GM23338 (cell line): ENCODE measurements at regions not wholly inside any gene's neighbourhood (a gene's known extent, or its start where the extent isn't known, plus 50 kb on each side); places are given as distances from the start of the nearest gene placed in this dataset.
"Not testable (repeated sequence)": the region's sequence is repeated elsewhere in the genome, so short reads cannot be mapped to it uniquely, and the experiment has no call there.

Source experiments
- ATAC-seq: fragments of 200-7000 bp; cut with Tn5 transposase; 3 replicates; pipeline ENCODE4 v1.9.1; 2020
- DNase-seq: peaks from one replicate; pipeline ENCODE4 v3.0.0-alpha.2; 2015; ENCODE audit warnings: low spot score
- H2AFZ ChIP-seq: fragments of 200-600 bp; sonication (generic); 2 replicates; pipeline ENCODE4 v1.8.0; 2016; ENCODE audit warnings: antibody characterized with exemption, mild to moderate bottlenecking, moderate library complexity
- H3F3A ChIP-seq: fragments of 200-600 bp; sonication (generic); replicated peaks from 2 replicates; pipeline ENCODE4 v1.8.0; 2017; ENCODE audit warnings: antibody characterized with exemption, mixed run types, low read depth
- H3K27ac ChIP-seq: fragments of 200-600 bp; sonication (generic); 2 replicates; pipeline ENCODE4 v1.6.1; 2016; ENCODE audit warnings: low read depth
- H3K27me3 ChIP-seq: fragments of 200-600 bp; sonication (generic); 2 replicates; pipeline ENCODE4 v1.8.0; 2016; ENCODE audit warnings: mild to moderate bottlenecking, mixed run types, moderate library complexity; ENCODE audit not compliant: insufficient read depth
- H3K36me3 ChIP-seq: fragments of 200-600 bp; sonication (generic); 2 replicates; pipeline ENCODE4 v1.8.0; 2016; ENCODE audit warnings: mild to moderate bottlenecking; ENCODE audit not compliant: insufficient read depth
- H3K4me1 ChIP-seq: fragments of 200-600 bp; sonication (generic); 2 replicates; pipeline ENCODE4 v1.8.0; 2016; ENCODE audit warnings: mild to moderate bottlenecking, moderate library complexity; ENCODE audit not compliant: insufficient read depth
- H3K4me2 ChIP-seq: fragments of 200-600 bp; sonication (generic); 2 replicates; pipeline ENCODE4 v1.7.1; 2017; ENCODE audit warnings: mixed run types
- H3K4me3 ChIP-seq: fragments of 200-600 bp; sonication (generic); 2 replicates; pipeline ENCODE4 v1.6.1; 2016; ENCODE audit warnings: mixed run types
- H3K79me2 ChIP-seq: fragments of 200-600 bp; sonication (generic); replicated peaks from 2 replicates; pipeline ENCODE4 v1.8.0; 2017; ENCODE audit warnings: mild to moderate bottlenecking; ENCODE audit not compliant: insufficient read depth
- H3K9me2 ChIP-seq: fragments of 200-600 bp; sonication (generic); 2 replicates; pipeline ENCODE4 v1.8.0; 2017; ENCODE audit not compliant: insufficient read depth
- H4K20me1 ChIP-seq: fragments of 200-600 bp; sonication (generic); replicated peaks from 2 replicates; pipeline ENCODE4 v1.8.0; 2017; ENCODE audit warnings: mild to moderate bottlenecking; ENCODE audit not compliant: insufficient read depth
- H3K27ac Mint-ChIP-seq: 2 replicates; pipeline ENCODE4 v1.8.0; 2020; ENCODE audit warnings: inconsistent platforms, mild to moderate bottlenecking, moderate library complexity, mixed read lengths
- H3K27me3 Mint-ChIP-seq: 3 replicates; pipeline ENCODE4 v1.8.0; 2022; ENCODE audit warnings: low read depth, mild to moderate bottlenecking, moderate library complexity, mixed read lengths, inconsistent platforms; ENCODE audit not compliant: insufficient read depth, poor library complexity
- H3K36me3 Mint-ChIP-seq: 3 replicates; pipeline ENCODE4 v1.8.0; 2021; ENCODE audit warnings: low read depth, mild to moderate bottlenecking, inconsistent platforms, moderate library complexity, mixed read lengths
- H3K4me1 Mint-ChIP-seq: 3 replicates; pipeline ENCODE4 v1.8.0; 2020; ENCODE audit warnings: mild to moderate bottlenecking, inconsistent platforms, mixed read lengths
- H3K4me3 Mint-ChIP-seq: 3 replicates; pipeline ENCODE4 v1.8.0; 2021; ENCODE audit warnings: moderate library complexity, mild to moderate bottlenecking, inconsistent platforms, mixed read lengths
- H3K9me3 Mint-ChIP-seq: 3 replicates; pipeline ENCODE4 v1.8.0; 2020; ENCODE audit warnings: moderate library complexity, mild to moderate bottlenecking, inconsistent platforms, mixed read lengths
- NANOG ChIP-seq: IDR thresholded peaks from 2 replicates; pipeline ENCODE4 v1.6.1; 2016; ENCODE audit warnings: antibody characterized with exemption, borderline replicate concordance
- ZNF462 ChIP-seq: fragments of 250-450 bp; sonication (Bioruptor Pico); IDR thresholded peaks from 2 replicates; pipeline ENCODE4 v1.5.0; 2020; ENCODE audit warnings: mild to moderate bottlenecking, moderate library complexity

DNA sequence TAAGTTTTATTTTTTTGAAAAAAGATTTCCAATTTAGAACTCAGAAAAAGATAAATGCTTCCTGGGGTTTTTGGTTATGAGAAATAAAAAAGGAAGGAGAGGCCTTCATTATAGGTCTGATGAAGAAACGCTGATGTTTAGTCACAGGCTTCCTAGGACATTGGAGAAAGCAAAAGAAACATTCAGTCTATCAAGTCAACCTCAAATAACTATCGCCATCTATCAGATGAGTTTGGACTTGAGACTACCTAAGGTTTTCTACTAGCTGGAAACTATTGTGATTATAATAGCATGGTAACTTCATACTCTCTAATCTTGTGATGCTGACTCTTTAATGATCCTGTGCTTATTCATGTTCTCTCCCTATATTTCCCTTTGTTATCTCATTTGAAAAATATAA lies 171.3 kb downstream of the TPBG start:
- H3K36me3 Mint-ChIP-seq, result no peaks in the 10 kb centered on the region

DNA sequence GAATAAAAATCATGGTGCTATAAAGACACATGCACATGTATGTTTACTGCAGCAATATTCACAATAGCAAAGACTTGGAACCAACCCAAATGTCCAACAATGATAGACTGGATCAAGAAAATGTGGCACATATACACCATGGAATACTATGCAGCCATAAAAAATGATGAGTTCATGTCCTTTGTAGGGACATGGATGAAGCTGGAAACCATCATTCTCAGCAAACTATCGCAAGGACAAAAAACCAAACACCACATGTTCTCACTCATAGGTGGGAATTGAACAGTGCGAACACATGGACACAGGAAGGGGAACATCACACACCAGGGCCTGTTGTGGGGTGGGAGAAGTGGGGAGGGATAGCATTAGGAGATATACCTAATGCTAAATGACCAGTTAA lies 185.9 kb downstream of the TPBG start:
- not testable (repeated sequence) for H3K36me3 Mint-ChIP-seq, H3K4me3 Mint-ChIP-seq, ATAC-seq, DNase-seq, H3K4me3 ChIP-seq, H3K4me1 ChIP-seq, H3K4me1 Mint-ChIP-seq, H3K27ac ChIP-seq, H4K20me1 ChIP-seq, H3K36me3 ChIP-seq, H2AFZ ChIP-seq, H3K27me3 Mint-ChIP-seq, H3K9me2 ChIP-seq, H3K27me3 ChIP-seq, H3K79me2 ChIP-seq, H3F3A ChIP-seq, H3K9me3 Mint-ChIP-seq, H3K4me2 ChIP-seq, H3K27ac Mint-ChIP-seq

More for the DNA sequence above, 171.3 kb downstream of the TPBG start:
- H3F3A ChIP-seq, result no peaks in the 10 kb centered on the region
- no peak overlapping the region for H3K4me2 ChIP-seq
- H3K9me3 Mint-ChIP-seq, result peaks cover 2% of the 10 kb centered on the region; the same call in 1 of the 3 replicates
- no peaks in the 10 kb centered on the region for H4K20me1 ChIP-seq
- H3K4me3 ChIP-seq, result no peak overlapping the region
- H3K4me1 ChIP-seq, result no peaks in the 10 kb centered on the region; the same call in 1 of the 2 replicates
- DNase-seq (no peak), ATAC-seq (no peak)
- no peaks in the 10 kb centered on the region for H3K27me3 ChIP-seq
- no peak for TF ChIP-seq ZNF462 (CRISPR knock-in tag)
- TF ChIP-seq NANOG, result no peak
- H3K27ac ChIP-seq, result no peak overlapping the region
- H3K4me1 Mint-ChIP-seq, result peaks cover 9% of the 10 kb centered on the region; the same call in 2 of the 3 replicates
- H3K9me2 ChIP-seq, result no peaks in the 10 kb centered on the region
- H3K4me3 Mint-ChIP-seq, result no peak overlapping the region
- H2AFZ ChIP-seq, result no peak overlapping the region
- no peaks in the 10 kb centered on the region for H3K79me2 ChIP-seq
- H3K36me3 ChIP-seq, result no peaks in the 10 kb centered on the region
- no peaks in the 10 kb centered on the region for H3K27me3 Mint-ChIP-seq
- no peak overlapping the region for H3K27ac Mint-ChIP-seq

DNA sequence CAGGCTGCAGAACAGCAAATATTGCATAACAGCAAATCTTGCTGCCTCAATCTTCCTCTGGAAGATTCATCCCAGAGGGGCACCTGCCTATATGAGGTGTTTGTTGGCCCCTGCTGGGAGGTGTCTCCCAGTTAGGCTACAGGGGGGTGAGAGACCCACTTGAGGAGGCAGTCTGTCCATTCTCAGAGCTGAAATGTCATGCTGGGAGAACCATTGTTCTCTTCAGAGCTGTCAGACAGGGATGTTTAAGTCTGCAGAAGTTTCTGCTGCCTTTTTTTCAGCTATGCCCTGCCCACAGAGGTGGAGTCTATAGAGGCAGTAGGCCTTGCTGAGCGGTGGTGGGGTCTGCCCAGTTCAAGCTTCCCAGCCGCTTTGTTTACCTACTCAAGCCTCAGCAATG lies 187.7 kb downstream of the TPBG start:
- H3K4me2 ChIP-seq, H3K79me2 ChIP-seq, DNase-seq, H3K4me1 ChIP-seq, H3K9me2 ChIP-seq, H3K36me3 Mint-ChIP-seq, H4K20me1 ChIP-seq, H3K27ac Mint-ChIP-seq, H3F3A ChIP-seq, H3K27me3 Mint-ChIP-seq, H3K9me3 Mint-ChIP-seq, H3K4me3 Mint-ChIP-seq, H2AFZ ChIP-seq, H3K36me3 ChIP-seq, H3K27ac ChIP-seq, ATAC-seq, H3K27me3 ChIP-seq, H3K4me3 ChIP-seq, H3K4me1 Mint-ChIP-seq: not testable (repeated sequence)
